ENCODE measurements at regions not wholly inside any gene's neighbourhood (a gene's known extent, or its start where the extent isn't known, plus 50 kb on each side); places are given as distances from the start of the nearest gene placed in this dataset.

DNA sequence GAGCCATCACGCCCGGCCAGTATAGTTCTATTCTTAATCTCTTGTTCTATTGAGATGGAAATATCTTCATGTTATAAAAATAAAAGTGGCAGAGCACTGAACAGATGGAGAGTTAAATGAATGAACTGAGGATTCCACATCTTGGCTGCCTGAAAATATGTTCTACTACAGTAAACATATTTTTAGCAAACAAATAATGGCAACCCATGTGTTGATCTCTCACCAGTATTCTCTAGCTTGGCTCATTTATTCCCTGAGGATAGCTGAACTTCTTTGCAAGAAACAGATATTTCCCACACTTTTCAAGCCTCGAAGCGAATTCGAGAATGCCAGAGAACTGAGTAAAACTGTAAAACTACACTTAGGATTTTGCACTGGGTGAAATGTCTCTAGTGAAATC is 58.9 kb downstream of the DIRAS3 start:
- no peaks in the 10 kb centered on the region for H3K4me1 ChIP-seq (ENCODE audit: control insufficient read depth, insufficient read depth, low read length)
- H3K9me3 ChIP-seq (ENCODE audit: control insufficient read depth in 2 of 2, low read length in 2 of 2): peaks cover 0 to 4% of the 10 kb centered on the region in 2 donors
- no peaks in the 10 kb centered on the region for H3K36me3 ChIP-seq (ENCODE audit: control insufficient read depth in 2 of 2, insufficient read depth in 2 of 2, low read length in 2 of 2)
- no peaks in the 10 kb centered on the region for H3K27me3 ChIP-seq (ENCODE audit: control insufficient read depth in 1 of 2, insufficient read depth in 2 of 2, low read length in 2 of 2)
- no peak overlapping the region for H3K9ac ChIP-seq (ENCODE audit: low read length in 2 of 2)
- no peak overlapping the region for H3K4me3 ChIP-seq (ENCODE audit: low read length in 2 of 2)
- no peak overlapping the region for H3K27ac ChIP-seq (ENCODE audit: low read length)

DNA sequence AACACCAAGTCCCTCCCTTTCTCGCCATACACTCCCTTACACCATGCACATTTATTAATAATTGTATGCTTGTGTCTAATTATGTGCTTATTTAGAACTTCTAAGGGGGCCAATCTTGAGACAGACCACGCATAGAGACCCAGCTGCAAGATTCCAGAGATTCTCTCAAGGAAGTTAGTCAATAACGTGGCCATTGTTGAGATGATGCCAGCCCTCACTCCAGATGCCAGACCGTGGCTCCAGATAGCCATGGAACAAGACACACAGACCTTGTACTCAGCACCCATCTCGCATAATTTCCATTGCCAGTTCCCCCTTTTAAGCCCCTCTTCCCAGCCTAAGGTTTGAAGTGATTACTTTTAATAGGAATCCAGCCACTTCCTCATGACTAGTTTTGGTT is 62.4 kb downstream of the DIRAS3 start:
- Histone ChIP-seq H3K9me3 (ENCODE audit: control insufficient read depth in 2 of 2, low read length in 2 of 2) (no peaks in the 10 kb centered on the region), H3K4me3 (ENCODE audit: low read length in 2 of 2) (no peak overlapping the region), H3K4me1 (ENCODE audit: control insufficient read depth, insufficient read depth, low read length) (no peaks in the 10 kb centered on the region), H3K27me3 (ENCODE audit: control insufficient read depth in 1 of 2, insufficient read depth in 2 of 2, low read length in 2 of 2) (no peaks in the 10 kb centered on the region), H3K27ac (ENCODE audit: low read length) (no peak overlapping the region), H3K9ac (ENCODE audit: low read length in 2 of 2) (no peak overlapping the region), H3K36me3 (ENCODE audit: control insufficient read depth in 2 of 2, insufficient read depth in 2 of 2, low read length in 2 of 2) (no peaks in the 10 kb centered on the region)

DNA sequence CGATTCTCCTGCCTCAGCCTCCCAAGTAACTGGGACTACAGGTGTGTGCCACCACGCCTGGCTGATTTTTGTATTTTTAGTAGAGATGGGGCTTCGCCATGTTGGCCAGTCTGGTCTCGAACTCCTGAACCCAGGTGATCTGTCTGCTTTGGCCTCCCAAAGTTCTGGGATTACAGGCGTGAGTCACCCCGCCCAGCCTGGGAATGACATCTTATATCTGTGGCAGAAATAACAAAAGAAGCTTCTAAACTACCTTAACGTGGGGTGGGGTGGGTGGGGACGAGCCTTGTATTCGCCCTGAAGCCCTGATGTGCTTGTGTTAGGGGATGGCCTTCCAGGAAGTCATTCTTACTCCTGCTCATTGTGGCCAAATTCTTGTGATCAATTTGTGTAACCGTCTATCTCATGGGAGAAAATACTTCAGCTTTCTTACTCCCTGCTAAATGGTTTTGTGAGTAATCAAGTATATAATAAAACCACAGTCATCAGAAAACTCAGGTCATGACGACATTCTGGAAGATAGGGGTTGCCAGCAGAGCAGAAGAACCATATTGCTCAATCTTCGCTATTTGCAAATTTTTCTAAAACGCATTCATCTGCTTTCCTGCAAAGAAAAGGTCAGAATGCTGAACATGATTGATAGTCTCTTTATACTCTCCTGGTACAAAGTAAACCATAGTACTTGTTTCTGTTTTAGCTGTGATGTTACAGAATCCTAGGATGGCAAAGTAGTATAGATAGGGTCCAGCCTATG is 63.2 kb downstream of the DIRAS3 start:
- Histone ChIP-seq H3K9ac (ENCODE audit: low read length in 2 of 2) (no peak overlapping the region), H3K9me3 (ENCODE audit: control insufficient read depth in 2 of 2, low read length in 2 of 2) (no peaks in the 10 kb centered on the region), H3K27me3 (ENCODE audit: control insufficient read depth in 1 of 2, insufficient read depth in 2 of 2, low read length in 2 of 2) (no peaks in the 10 kb centered on the region), H3K36me3 (ENCODE audit: control insufficient read depth in 2 of 2, insufficient read depth in 2 of 2, low read length in 2 of 2) (no peaks in the 10 kb centered on the region), H3K4me1 (ENCODE audit: control insufficient read depth, insufficient read depth, low read length) (no peaks in the 10 kb centered on the region), H3K4me3 (ENCODE audit: low read length in 2 of 2) (no peak overlapping the region), H3K27ac (ENCODE audit: low read length) (no peak overlapping the region)

DNA sequence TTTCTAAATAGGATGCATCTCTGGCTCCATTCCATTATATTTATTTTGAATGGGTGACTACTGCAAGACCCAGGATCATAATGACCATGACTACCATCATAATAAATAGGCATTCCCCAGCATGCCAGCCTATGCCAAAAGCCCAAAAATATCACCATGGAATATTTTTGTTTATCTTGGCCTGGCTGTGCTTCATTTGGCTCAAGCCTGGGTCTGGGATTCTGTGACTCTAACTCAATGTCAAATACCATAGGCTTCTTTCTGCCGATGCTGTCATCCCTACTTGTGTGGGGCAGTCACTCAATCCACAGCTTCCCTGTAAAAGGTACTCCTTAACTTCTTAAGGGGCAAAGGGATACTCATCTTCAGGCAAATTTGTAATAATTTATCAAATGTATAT is 66.6 kb downstream of the DIRAS3 start:
- no peaks in the 10 kb centered on the region for H3K36me3 ChIP-seq (ENCODE audit: control insufficient read depth in 2 of 2, insufficient read depth in 2 of 2, low read length in 2 of 2)
- no peak overlapping the region for H3K9ac ChIP-seq (ENCODE audit: low read length in 2 of 2)
- H3K27me3 ChIP-seq (ENCODE audit: control insufficient read depth in 1 of 2, insufficient read depth in 2 of 2, low read length in 2 of 2): no peaks in the 10 kb centered on the region
- H3K4me3 ChIP-seq (ENCODE audit: low read length in 2 of 2): no peak overlapping the region
- H3K4me1 ChIP-seq (ENCODE audit: control insufficient read depth, insufficient read depth, low read length): no peaks in the 10 kb centered on the region
- H3K9me3 ChIP-seq (ENCODE audit: control insufficient read depth in 2 of 2, low read length in 2 of 2): no peaks in the 10 kb centered on the region
- H3K27ac ChIP-seq (ENCODE audit: low read length): no peak overlapping the region

DNA sequence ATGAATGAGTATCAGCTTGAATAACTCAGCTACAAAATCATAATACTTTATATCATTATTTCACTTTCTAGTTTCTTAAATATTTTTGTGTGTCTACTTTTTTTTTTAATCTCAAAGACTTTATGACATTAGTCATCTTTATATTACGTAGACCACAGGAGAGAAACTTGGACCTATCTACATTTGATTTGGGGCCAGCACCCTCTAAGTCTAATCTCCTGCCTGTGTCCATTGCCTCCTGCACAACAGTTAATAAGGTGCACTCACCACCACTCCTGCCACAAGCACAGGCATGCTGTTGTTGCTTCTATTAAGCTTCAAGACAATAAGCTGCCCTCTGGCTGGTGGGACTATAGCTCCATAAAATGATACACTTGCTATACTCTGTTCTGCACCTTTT is 70.4 kb downstream of the DIRAS3 start:
- no peaks in the 10 kb centered on the region for H3K9me3 ChIP-seq (ENCODE audit: control insufficient read depth in 2 of 2, low read length in 2 of 2)
- H3K36me3 ChIP-seq (ENCODE audit: control insufficient read depth in 2 of 2, insufficient read depth in 2 of 2, low read length in 2 of 2): no peaks in the 10 kb centered on the region
- H3K27ac ChIP-seq (ENCODE audit: low read length): no peak overlapping the region
- H3K9ac ChIP-seq (ENCODE audit: low read length in 2 of 2): no peak overlapping the region
- H3K4me3 ChIP-seq (ENCODE audit: low read length in 2 of 2): no peak overlapping the region
- no peaks in the 10 kb centered on the region for H3K27me3 ChIP-seq (ENCODE audit: control insufficient read depth in 1 of 2, insufficient read depth in 2 of 2, low read length in 2 of 2)
- no peaks in the 10 kb centered on the region for H3K4me1 ChIP-seq (ENCODE audit: control insufficient read depth, insufficient read depth, low read length)

DNA sequence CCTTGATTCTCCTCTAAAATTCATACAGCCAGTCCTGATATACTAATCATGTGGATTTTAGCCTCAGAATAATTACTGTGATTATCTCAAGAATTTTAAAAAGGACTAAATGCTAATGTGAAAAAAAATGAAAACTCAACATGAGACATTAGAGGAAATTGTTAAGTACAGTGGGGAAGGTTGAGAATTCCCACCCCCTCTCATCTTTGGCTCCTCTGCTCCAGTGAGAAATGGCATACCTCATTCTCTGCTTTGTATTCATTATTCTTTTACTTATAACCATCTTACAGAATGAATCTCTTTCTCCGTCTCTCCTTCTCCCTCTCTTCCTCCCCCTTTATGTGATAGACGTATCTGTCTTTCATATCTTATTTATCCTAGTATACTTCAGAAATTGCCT is 70.9 kb downstream of the DIRAS3 start:
- Histone ChIP-seq H3K9ac (ENCODE audit: low read length in 2 of 2) (no peak overlapping the region), H3K9me3 (ENCODE audit: control insufficient read depth in 2 of 2, low read length in 2 of 2) (no peaks in the 10 kb centered on the region), H3K36me3 (ENCODE audit: control insufficient read depth in 2 of 2, insufficient read depth in 2 of 2, low read length in 2 of 2) (no peaks in the 10 kb centered on the region), H3K27me3 (ENCODE audit: control insufficient read depth in 1 of 2, insufficient read depth in 2 of 2, low read length in 2 of 2) (no peaks in the 10 kb centered on the region), H3K27ac (ENCODE audit: low read length) (no peak overlapping the region), H3K4me1 (ENCODE audit: control insufficient read depth, insufficient read depth, low read length) (no peaks in the 10 kb centered on the region), H3K4me3 (ENCODE audit: low read length in 2 of 2) (no peak overlapping the region)

DNA sequence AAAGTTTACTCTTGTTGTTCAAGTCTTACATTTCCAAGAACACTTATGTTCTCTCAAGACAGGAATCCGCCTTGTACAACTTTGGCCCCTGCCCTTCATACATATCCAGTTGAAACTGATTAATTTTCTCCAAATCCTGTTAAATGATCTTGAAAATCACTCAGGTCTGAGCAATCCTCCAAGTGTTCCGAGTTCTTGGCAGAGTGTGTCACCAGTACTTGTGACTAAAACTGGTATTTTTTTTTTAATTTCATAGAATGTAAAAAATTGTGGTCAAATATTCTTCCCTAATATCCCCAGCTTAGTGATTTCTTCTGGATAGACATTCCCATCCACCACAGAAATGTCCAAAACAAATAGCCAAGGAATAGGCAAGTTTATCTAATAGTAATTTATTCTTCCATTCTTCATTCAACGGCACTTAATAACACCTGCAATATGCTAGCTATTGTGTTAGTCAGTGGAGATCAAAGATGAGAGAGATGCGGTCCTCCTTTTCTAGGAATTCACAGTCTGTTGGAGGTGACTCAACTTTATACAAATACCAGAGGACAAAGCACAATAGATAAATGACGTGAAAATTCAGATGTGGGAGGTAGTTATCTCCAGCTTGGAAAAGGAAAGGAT is 71.4 kb downstream of the DIRAS3 start:
- Histone ChIP-seq H3K36me3 (ENCODE audit: control insufficient read depth in 2 of 2, insufficient read depth in 2 of 2, low read length in 2 of 2) (no peaks in the 10 kb centered on the region), H3K9ac (ENCODE audit: low read length in 2 of 2) (no peak overlapping the region), H3K27me3 (ENCODE audit: control insufficient read depth in 1 of 2, insufficient read depth in 2 of 2, low read length in 2 of 2) (no peaks in the 10 kb centered on the region), H3K27ac (ENCODE audit: low read length) (no peak overlapping the region), H3K4me3 (ENCODE audit: low read length in 2 of 2) (no peak overlapping the region), H3K4me1 (ENCODE audit: control insufficient read depth, insufficient read depth, low read length) (no peaks in the 10 kb centered on the region), H3K9me3 (ENCODE audit: control insufficient read depth in 2 of 2, low read length in 2 of 2) (no peaks in the 10 kb centered on the region)

DNA sequence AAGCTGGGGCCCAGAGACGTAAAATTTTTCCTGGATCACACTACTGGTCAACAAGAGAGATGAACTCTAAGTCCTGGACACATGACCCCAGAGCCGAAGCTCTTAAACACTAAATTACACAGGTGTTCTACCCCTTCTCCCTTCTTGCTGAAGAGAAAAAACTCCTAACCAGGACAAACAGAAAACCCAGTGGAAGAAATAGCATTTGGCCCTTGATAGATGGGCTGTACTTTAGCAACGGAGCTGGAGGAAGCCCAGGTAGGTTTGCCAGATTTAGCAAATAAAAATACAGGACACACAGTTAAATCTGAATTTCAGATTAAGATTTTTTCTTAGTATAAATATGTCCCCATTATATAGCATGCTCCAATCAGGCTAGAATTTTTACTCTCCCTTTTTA is 72.7 kb downstream of the DIRAS3 start:
- H3K27me3 ChIP-seq (ENCODE audit: control insufficient read depth in 1 of 2, insufficient read depth in 2 of 2, low read length in 2 of 2): no peaks in the 10 kb centered on the region
- H3K4me1 ChIP-seq (ENCODE audit: control insufficient read depth, insufficient read depth, low read length): no peaks in the 10 kb centered on the region
- no peaks in the 10 kb centered on the region for H3K9me3 ChIP-seq (ENCODE audit: control insufficient read depth in 2 of 2, low read length in 2 of 2)
- H3K27ac ChIP-seq (ENCODE audit: low read length): no peak overlapping the region
- no peaks in the 10 kb centered on the region for H3K36me3 ChIP-seq (ENCODE audit: control insufficient read depth in 2 of 2, insufficient read depth in 2 of 2, low read length in 2 of 2)
- H3K9ac ChIP-seq (ENCODE audit: low read length in 2 of 2): no peak overlapping the region
- H3K4me3 ChIP-seq (ENCODE audit: low read length in 2 of 2): no peak overlapping the region

DNA sequence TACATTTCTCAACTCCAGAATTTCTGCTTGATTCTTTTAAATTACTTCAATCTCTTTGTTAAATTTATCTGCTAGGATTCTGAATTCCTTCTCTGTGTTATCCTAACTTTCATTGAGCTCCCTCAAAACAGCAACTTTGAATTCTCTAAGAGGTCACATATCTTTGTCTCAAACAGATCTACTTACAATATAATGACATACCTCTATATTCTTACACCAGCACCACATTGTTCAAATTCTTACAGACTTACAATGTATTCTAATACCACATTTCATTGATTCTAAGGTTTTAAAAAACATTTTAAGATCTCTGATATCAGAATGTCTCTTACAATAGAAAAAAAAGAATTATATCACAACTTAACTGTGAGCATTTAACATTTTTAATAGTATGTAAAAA is 77.4 kb downstream of the DIRAS3 start:
- no peaks in the 10 kb centered on the region for H3K9me3 ChIP-seq (ENCODE audit: control insufficient read depth in 2 of 2, low read length in 2 of 2)
- H3K27me3 ChIP-seq (ENCODE audit: control insufficient read depth in 1 of 2, insufficient read depth in 2 of 2, low read length in 2 of 2): no peaks in the 10 kb centered on the region
- no peak overlapping the region for H3K9ac ChIP-seq (ENCODE audit: low read length in 2 of 2)
- no peaks in the 10 kb centered on the region for H3K4me1 ChIP-seq (ENCODE audit: control insufficient read depth, insufficient read depth, low read length)
- no peak overlapping the region for H3K4me3 ChIP-seq (ENCODE audit: low read length in 2 of 2)
- H3K27ac ChIP-seq (ENCODE audit: low read length): no peak overlapping the region
- H3K36me3 ChIP-seq (ENCODE audit: control insufficient read depth in 2 of 2, insufficient read depth in 2 of 2, low read length in 2 of 2): no peaks in the 10 kb centered on the region

DNA sequence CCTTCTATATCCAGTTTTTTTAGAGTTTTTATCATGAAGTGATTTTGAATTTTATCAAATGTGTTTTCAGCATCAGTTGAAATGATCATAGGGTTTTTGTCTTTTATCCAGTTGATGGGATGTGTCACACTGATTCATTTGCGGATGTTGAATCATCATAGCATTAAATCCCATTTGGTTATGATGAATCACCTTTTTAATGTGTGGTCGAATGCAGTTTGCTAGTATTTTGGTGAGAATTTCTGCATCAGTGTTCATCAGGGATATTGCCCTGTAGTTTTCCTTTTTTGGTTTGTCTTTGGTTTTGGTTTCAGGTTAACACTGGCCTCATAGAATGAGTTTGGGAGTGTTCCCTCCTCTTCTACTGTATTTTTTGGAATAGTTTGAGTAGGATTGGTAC is 80.3 kb downstream of the DIRAS3 start:
- Histone ChIP-seq H3K27me3 (ENCODE audit: control insufficient read depth in 1 of 2, insufficient read depth in 2 of 2, low read length in 2 of 2) (no peaks in the 10 kb centered on the region), H3K4me3 (ENCODE audit: low read length in 2 of 2) (no peak overlapping the region), H3K27ac (ENCODE audit: low read length) (no peak overlapping the region), H3K9ac (ENCODE audit: low read length in 2 of 2) (no peak overlapping the region), H3K4me1 (ENCODE audit: control insufficient read depth, insufficient read depth, low read length) (no peaks in the 10 kb centered on the region), H3K9me3 (ENCODE audit: control insufficient read depth in 2 of 2, low read length in 2 of 2) (no peaks in the 10 kb centered on the region), H3K36me3 (ENCODE audit: control insufficient read depth in 2 of 2, insufficient read depth in 2 of 2, low read length in 2 of 2) (no peaks in the 10 kb centered on the region)

DNA sequence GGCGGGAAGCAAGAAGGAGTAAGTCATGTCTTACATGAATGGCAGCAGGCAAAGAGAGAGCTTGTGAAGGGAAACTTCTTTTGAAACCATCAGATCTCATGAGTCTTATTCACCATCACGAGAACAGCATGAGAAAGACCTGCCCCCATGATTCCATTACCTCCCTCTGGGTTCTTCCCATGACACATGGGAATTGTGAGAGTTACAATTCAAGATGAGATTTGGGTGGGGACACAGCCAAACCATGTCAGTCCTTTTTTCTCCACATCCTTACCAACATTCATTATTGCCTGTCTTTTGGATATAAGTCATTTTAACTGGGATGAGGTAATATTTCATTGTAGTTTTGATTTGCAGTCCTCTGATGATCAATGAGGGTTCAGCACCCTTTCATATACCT is 81.0 kb downstream of the DIRAS3 start:
- no peaks in the 10 kb centered on the region for H3K4me1 ChIP-seq (ENCODE audit: control insufficient read depth, insufficient read depth, low read length)
- no peaks in the 10 kb centered on the region for H3K27me3 ChIP-seq (ENCODE audit: control insufficient read depth in 1 of 2, insufficient read depth in 2 of 2, low read length in 2 of 2)
- no peak overlapping the region for H3K4me3 ChIP-seq (ENCODE audit: low read length in 2 of 2)
- H3K36me3 ChIP-seq (ENCODE audit: control insufficient read depth in 2 of 2, insufficient read depth in 2 of 2, low read length in 2 of 2): no peaks in the 10 kb centered on the region
- no peaks in the 10 kb centered on the region for H3K9me3 ChIP-seq (ENCODE audit: control insufficient read depth in 2 of 2, low read length in 2 of 2)
- no peak overlapping the region for H3K27ac ChIP-seq (ENCODE audit: low read length)
- H3K9ac ChIP-seq (ENCODE audit: low read length in 2 of 2): no peak overlapping the region
